GM12873 (cell line): ENCODE measurements at regions not wholly inside any gene's neighbourhood (a gene's known extent, or its start where the extent isn't known, plus 50 kb on each side); places are given as distances from the start of the nearest gene placed in this dataset.

Experiments
- CTCF ChIP-seq: IDR thresholded peaks from 2 replicates; pipeline ENCODE4 v1.5.1; 2012; ENCODE audit warnings: low read depth, mild to moderate bottlenecking, moderate library complexity, low read length, control low read depth; ENCODE audit not compliant: insufficient read depth; ENCODE audit errors: missing control alignments

- TF ChIP-seq CTCF, result no peak
These were observed 391.8 kb upstream of the MMS22L start for GRCh38 chr6:97674802-97675201.

GRCh38 chr6:97677626-97678025 is 394.6 kb upstream of the MMS22L start:
- no peak for TF ChIP-seq CTCF

- no peak for TF ChIP-seq CTCF
These were observed 404.9 kb upstream of the MMS22L start for GRCh38 chr6:97687916-97688315.

- TF ChIP-seq CTCF, result no peak
These were observed 406.2 kb upstream of the MMS22L start for GRCh38 chr6:97689078-97689754.

GRCh38 chr6:97697456-97697855 is 414.4 kb upstream of the MMS22L start:
- no peak for TF ChIP-seq CTCF

- no peak for TF ChIP-seq CTCF
These were observed 418.8 kb upstream of the MMS22L start for GRCh38 chr6:97701801-97702200.

- TF ChIP-seq CTCF, result no peak
These were observed 419.2 kb upstream of the MMS22L start for GRCh38 chr6:97702248-97702647.

GRCh38 chr6:97703661-97704060 is 420.6 kb upstream of the MMS22L start:
- no peak for TF ChIP-seq CTCF
